ENCODE measurements at regions not wholly inside any gene's neighbourhood (a gene's known extent, or its start where the extent isn't known, plus 50 kb on each side); places are given as distances from the start of the nearest gene placed in this dataset.

GRCh38 chr6:157744102-157744601, 78.9 kb upstream of the SNX9 start:
- Histone ChIP-seq H3K79me2 (ENCODE audit: control insufficient read depth, insufficient read depth, low read length, poor library complexity) (no peaks in the 10 kb centered on the region), H3K9me3 (ENCODE audit: insufficient read depth, low read depth, low read length) (peaks cover 2% of the 10 kb centered on the region), H4K8ac (ENCODE audit: low read depth, low read length) (no peak overlapping the region), H3K79me1 (ENCODE audit: low read length) (no peaks in the 10 kb centered on the region), H2BK12ac (ENCODE audit: low read length) (no peak overlapping the region), H2AFZ (ENCODE audit: insufficient read depth, low read length, poor library complexity) (no peak overlapping the region), H2BK120ac (ENCODE audit: insufficient read depth, low read length, poor library complexity) (no peak overlapping the region), H3K36me3 (ENCODE audit: control insufficient read depth in 1 of 2, insufficient read depth in 2 of 2, low read length in 2 of 2) (no peaks in the 10 kb centered on the region), H3K23ac (ENCODE audit: low read length) (no peak overlapping the region), H3K14ac (ENCODE audit: low read length) (no peak overlapping the region), H3K4me3 (ENCODE audit: low read depth, low read length) (no peak overlapping the region), H3K4me1 (ENCODE audit: control insufficient read depth in 1 of 2, insufficient read depth in 2 of 2, low read length in 2 of 2) (peaks cover 0 to 3% of the 10 kb centered on the region in 2 experiments), H3K4me2 (ENCODE audit: low read length) (no peak overlapping the region), H3K18ac (ENCODE audit: low read length) (no peak overlapping the region), H3K27ac (ENCODE audit: low read depth, low read length) (no peak overlapping the region), H3K27me3 (ENCODE audit: insufficient read depth, low read length) (no peaks in the 10 kb centered on the region), H3K9ac (ENCODE audit: low read length) (peak overlapping the region; percentile 56), H2BK5ac (ENCODE audit: low read depth, low read length, poor library complexity) (no peak overlapping the region), H4K91ac (ENCODE audit: low read depth, low read length) (no peak overlapping the region), H4K12ac (ENCODE audit: low read depth, low read length) (no peak overlapping the region), H2AK5ac (ENCODE audit: low read length) (no peak overlapping the region), H3K4ac (ENCODE audit: low read depth, low read length) (no peak overlapping the region)
- DNase-seq, result no peak
- no CpG with 5 or more reads among the region's 4 CpGs for WGBS (ENCODE audit: extremely low coverage, insufficient coverage, insufficient read length)

GRCh38 chr6:157746897-157747296, 76.1 kb upstream of the SNX9 start:
- WGBS (ENCODE audit: extremely low coverage, insufficient coverage, insufficient read length), result no CpG with 5 or more reads among the region's 8 CpGs
- Histone ChIP-seq H2AK5ac (ENCODE audit: low read length) (no peak overlapping the region), H3K23ac (ENCODE audit: low read length) (no peak overlapping the region), H2BK12ac (ENCODE audit: low read length) (no peak overlapping the region), H3K4me3 (ENCODE audit: low read depth, low read length) (no peak overlapping the region), H2BK120ac (ENCODE audit: insufficient read depth, low read length, poor library complexity) (no peak overlapping the region), H3K4me2 (ENCODE audit: low read length) (no peak overlapping the region), H3K9me3 (ENCODE audit: insufficient read depth, low read depth, low read length) (no peaks in the 10 kb centered on the region), H3K4ac (ENCODE audit: low read depth, low read length) (no peak overlapping the region), H3K79me1 (ENCODE audit: low read length) (no peaks in the 10 kb centered on the region), H4K91ac (ENCODE audit: low read depth, low read length) (no peak overlapping the region), H3K36me3 (ENCODE audit: control insufficient read depth in 1 of 2, insufficient read depth in 2 of 2, low read length in 2 of 2) (no peaks in the 10 kb centered on the region), H4K12ac (ENCODE audit: low read depth, low read length) (no peak overlapping the region), H3K79me2 (ENCODE audit: control insufficient read depth, insufficient read depth, low read length, poor library complexity) (no peaks in the 10 kb centered on the region), H3K9ac (ENCODE audit: low read length) (no peak overlapping the region), H3K27ac (ENCODE audit: low read depth, low read length) (no peak overlapping the region), H3K4me1 (ENCODE audit: control insufficient read depth in 1 of 2, insufficient read depth in 2 of 2, low read length in 2 of 2) (no peaks in the 10 kb centered on the region), H3K18ac (ENCODE audit: low read length) (no peak overlapping the region), H3K14ac (ENCODE audit: low read length) (no peak overlapping the region), H4K8ac (ENCODE audit: low read depth, low read length) (no peak overlapping the region), H2AFZ (ENCODE audit: insufficient read depth, low read length, poor library complexity) (no peak overlapping the region), H3K27me3 (ENCODE audit: insufficient read depth, low read length) (no peaks in the 10 kb centered on the region), H2BK5ac (ENCODE audit: low read depth, low read length, poor library complexity) (no peak overlapping the region)
- DNase-seq, result no peak

DNA sequence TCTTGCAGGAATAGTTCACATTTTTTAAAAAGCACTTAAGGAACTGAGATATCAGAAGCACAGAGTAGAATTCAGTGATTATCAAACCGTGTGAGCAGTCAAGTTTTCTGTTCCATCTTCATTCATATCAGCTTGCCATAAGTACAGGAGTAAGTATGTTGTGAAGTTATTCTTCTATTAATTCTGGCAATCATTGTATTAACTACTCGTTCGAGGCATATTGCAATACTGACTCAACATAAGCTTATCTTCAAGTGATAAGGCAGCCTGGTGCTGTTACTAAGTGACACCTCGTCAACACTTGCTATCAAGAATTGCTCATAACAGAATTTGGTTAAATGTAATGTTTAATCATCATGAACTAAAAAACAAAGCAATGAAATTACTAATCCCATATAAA, 75.7 kb upstream of the SNX9 start:
- no peak overlapping the region for H4K8ac ChIP-seq (ENCODE audit: low read depth, low read length)
- no CpG with 5 or more reads among the region's 4 CpGs for WGBS (ENCODE audit: extremely low coverage, insufficient coverage, insufficient read length)
- H3K4me2 ChIP-seq (ENCODE audit: low read length), result no peak overlapping the region
- H3K36me3 ChIP-seq (ENCODE audit: control insufficient read depth in 1 of 2, insufficient read depth in 2 of 2, low read length in 2 of 2), result no peaks in the 10 kb centered on the region
- H3K9me3 ChIP-seq (ENCODE audit: insufficient read depth, low read depth, low read length), result no peaks in the 10 kb centered on the region
- H3K18ac ChIP-seq (ENCODE audit: low read length), result no peak overlapping the region
- no peak overlapping the region for H3K4ac ChIP-seq (ENCODE audit: low read depth, low read length)
- no peak overlapping the region for H3K14ac ChIP-seq (ENCODE audit: low read length)
- H3K23ac ChIP-seq (ENCODE audit: low read length), result no peak overlapping the region
- peak; percentile 22 to 62 for DNase-seq
- H3K27ac ChIP-seq (ENCODE audit: low read depth, low read length), result no peak overlapping the region
- no peak overlapping the region for H2BK12ac ChIP-seq (ENCODE audit: low read length)
- no peaks in the 10 kb centered on the region for H3K79me1 ChIP-seq (ENCODE audit: low read length)
- no peak overlapping the region for H2BK5ac ChIP-seq (ENCODE audit: low read depth, low read length, poor library complexity)
- no peaks in the 10 kb centered on the region for H3K79me2 ChIP-seq (ENCODE audit: control insufficient read depth, insufficient read depth, low read length, poor library complexity)
- H2AFZ ChIP-seq (ENCODE audit: insufficient read depth, low read length, poor library complexity), result no peak overlapping the region
- no peak overlapping the region for H3K9ac ChIP-seq (ENCODE audit: low read length)
- no peak overlapping the region for H4K91ac ChIP-seq (ENCODE audit: low read depth, low read length)
- H3K4me1 ChIP-seq (ENCODE audit: control insufficient read depth in 1 of 2, insufficient read depth in 2 of 2, low read length in 2 of 2), result no peaks in the 10 kb centered on the region
- no peak overlapping the region for H2AK5ac ChIP-seq (ENCODE audit: low read length)
- no peak overlapping the region for H2BK120ac ChIP-seq (ENCODE audit: insufficient read depth, low read length, poor library complexity)
- no peak overlapping the region for H4K12ac ChIP-seq (ENCODE audit: low read depth, low read length)
- no peaks in the 10 kb centered on the region for H3K27me3 ChIP-seq (ENCODE audit: insufficient read depth, low read length)
- no peak overlapping the region for H3K4me3 ChIP-seq (ENCODE audit: low read depth, low read length)

- Histone ChIP-seq H4K8ac (ENCODE audit: low read depth, low read length) (no peak overlapping the region), H3K27me3 (ENCODE audit: insufficient read depth, low read length) (no peaks in the 10 kb centered on the region), H2BK5ac (ENCODE audit: low read depth, low read length, poor library complexity) (no peak overlapping the region), H2AK5ac (ENCODE audit: low read length) (no peak overlapping the region), H3K27ac (ENCODE audit: low read depth, low read length) (no peak overlapping the region), H3K9ac (ENCODE audit: low read length) (no peak overlapping the region), H3K4me3 (ENCODE audit: low read depth, low read length) (no peak overlapping the region), H2BK12ac (ENCODE audit: low read length) (no peak overlapping the region), H3K4me1 (ENCODE audit: control insufficient read depth in 1 of 2, insufficient read depth in 2 of 2, low read length in 2 of 2) (no peaks in the 10 kb centered on the region), H2AFZ (ENCODE audit: insufficient read depth, low read length, poor library complexity) (no peak overlapping the region), H3K14ac (ENCODE audit: low read length) (no peak overlapping the region), H3K18ac (ENCODE audit: low read length) (no peak overlapping the region), H3K9me3 (ENCODE audit: insufficient read depth, low read depth, low read length) (peaks cover 2% of the 10 kb centered on the region), H3K4ac (ENCODE audit: low read depth, low read length) (no peak overlapping the region), H2BK120ac (ENCODE audit: insufficient read depth, low read length, poor library complexity) (no peak overlapping the region), H3K79me1 (ENCODE audit: low read length) (peaks cover 2% of the 10 kb centered on the region), H3K4me2 (ENCODE audit: low read length) (no peak overlapping the region), H4K91ac (ENCODE audit: low read depth, low read length) (no peak overlapping the region), H3K23ac (ENCODE audit: low read length) (no peak overlapping the region), H3K36me3 (ENCODE audit: control insufficient read depth in 1 of 2, insufficient read depth in 2 of 2, low read length in 2 of 2) (no peaks in the 10 kb centered on the region), H4K12ac (ENCODE audit: low read depth, low read length) (no peak overlapping the region), H3K79me2 (ENCODE audit: control insufficient read depth, insufficient read depth, low read length, poor library complexity) (no peaks in the 10 kb centered on the region)
- DNase-seq, result no peak
- no CpG with 5 or more reads among the region's 2 CpGs for WGBS (ENCODE audit: extremely low coverage, insufficient coverage, insufficient read length)
These were observed 74.0 kb upstream of the SNX9 start for GRCh38 chr6:157748839-157749571.

All from trophoblast cell (in vitro differentiated cells and primary cell).